SU-DHL-6 (cell line): ENCODE measurements at regions not wholly inside any gene's neighbourhood (a gene's known extent, or its start where the extent isn't known, plus 50 kb on each side); places are given as distances from the start of the nearest gene placed in this dataset.

Experiments used
- CTCF ChIP-seq: fragments of 200-600 bp; sonication (generic); IDR thresholded peaks from one replicate; pipeline ENCODE4 v1.5.1; 2017; ENCODE audit warnings: antibody characterized with exemption, mild to moderate bottlenecking, low read length, moderate library complexity; ENCODE audit not compliant: insufficient read depth, poor library complexity, severe bottlenecking
- EZH2phosphoT487 ChIP-seq: fragments of 200-600 bp; sonication (generic), shearing (Covaris generic); conservative IDR thresholded peaks from 2 replicates; pipeline ENCODE4 v1.6.1; 2018; ENCODE audit warnings: mild to moderate bottlenecking, antibody characterized with exemption, low read length, moderate library complexity, mixed read lengths

GRCh38 chr22:22159384-22159783, 85.2 kb upstream of the VPREB1 start:
- TF ChIP-seq CTCF (no peak), EZH2phosphoT487 (no peak)
